ENCODE measurements at regions not wholly inside any gene's neighbourhood (a gene's known extent, or its start where the extent isn't known, plus 50 kb on each side); places are given as distances from the start of the nearest gene placed in this dataset.

- no peak for TF ChIP-seq CTCF (IDR thresholded peaks at IDR 0.05)
- no peak for TF ChIP-seq POLR2AphosphoS5 (IDR thresholded peaks at IDR 0.05)
These were observed 233.3 kb downstream of the OPA1 start for GRCh38 chr3:193826159-193826795.

All from prostate gland (tissue), 2 donors.